SK-N-SH (cell line): ENCODE measurements at regions not wholly inside any gene's neighbourhood (a gene's known extent, or its start where the extent isn't known, plus 50 kb on each side); places are given as distances from the start of the nearest gene placed in this dataset.

Experiments used
- CTCF ChIA-PET: fragments of 300-600, 350-600 bp; formaldehyde crosslinking; extraction: SDS; loops from one replicate; lab custom pipeline; 2021; lab: Yijun Ruan, JAX
- POLR2A ChIA-PET: fragments of 350-600 bp; sonication (Branson Sonifier 250); formaldehyde crosslinking; extraction: SDS; loops from one replicate; lab custom pipeline; 2020; ENCODE audit warnings: antibody characterized with exemption, inconsistent platforms; lab: Yijun Ruan, JAX
- DNase-seq: peaks from one replicate; pipeline ENCODE4 v3.0.0; 2012
- H2AFZ ChIP-seq: fragments of 200-600 bp; sonication (generic); 2 replicates; pipeline ENCODE4 v1.8.1; 2016; ENCODE audit warnings: antibody characterized with exemption, mild to moderate bottlenecking, low read depth
- H3F3A ChIP-seq: fragments of 200-600 bp; sonication (generic); replicated peaks from 2 replicates; pipeline ENCODE3; 2016; ENCODE audit warnings: antibody characterized with exemption, mild to moderate bottlenecking; ENCODE audit not compliant: insufficient read depth
- H3K27ac ChIP-seq, 2 experiments: fragments of 200-500 bp in 1 of 2; fragments of 200-600 bp in 1 of 2; sonication (Bioruptor generic) in 1 of 2; sonication (generic), shearing (Covaris generic) in 1 of 2; 2 replicates each; pipeline versions ENCODE4 v1.5.1 to v1.6.1; 2014 to 2016; ENCODE audit warnings: low read depth in 2 of 2, inconsistent platforms in 1 of 2, low read length in 1 of 2, mild to moderate bottlenecking in 1 of 2, mixed read lengths in 1 of 2
- H3K27me3 ChIP-seq: fragments of 200-600 bp; sonication (generic), shearing (Covaris generic); 2 replicates; pipeline ENCODE4 v1.6.1; 2016; ENCODE audit warnings: mixed run types; ENCODE audit not compliant: insufficient read depth
- H3K36me3 ChIP-seq, 2 experiments: fragments of 200-500 bp in 1 of 2; fragments of 200-600 bp in 1 of 2; sonication (Bioruptor generic) in 1 of 2; sonication (generic) in 1 of 2; replicated peaks in 1 of 2; 2 replicates each; pipeline versions ENCODE3 to v1.5.1; 2014 to 2016; ENCODE audit warnings: low read length in 1 of 2, mild to moderate bottlenecking in 1 of 2; ENCODE audit not compliant: insufficient read depth in 2 of 2, control insufficient read depth in 1 of 2
- H3K4me1 ChIP-seq, 2 experiments: fragments of 200-500 bp in 1 of 2; fragments of 200-600 bp in 1 of 2; sonication (Bioruptor generic) in 1 of 2; sonication (generic), shearing (Covaris generic) in 1 of 2; 2 replicates each; pipeline versions ENCODE4 v1.5.1 to v1.6.1; 2014 to 2016; ENCODE audit warnings: low read depth in 1 of 2, low read length in 1 of 2, mixed run types in 1 of 2; ENCODE audit not compliant: insufficient read depth in 2 of 2, control insufficient read depth in 1 of 2
- H3K4me2 ChIP-seq: fragments of 200-600 bp; sonication (generic), shearing (Covaris generic); 2 replicates; pipeline ENCODE4 v1.6.1; 2017; ENCODE audit warnings: mixed run types
- H3K4me3 ChIP-seq, 2 experiments: fragments of 200-500 bp in 1 of 2; fragments of 200-600 bp in 1 of 2; sonication (Bioruptor generic) in 1 of 2; sonication (generic), shearing (Covaris generic) in 1 of 2; 2 replicates each; pipeline versions ENCODE4 v1.5.1 to v1.8.1; 2014 to 2016; ENCODE audit warnings: low read depth in 2 of 2, inconsistent platforms in 1 of 2, low read length in 1 of 2, mild to moderate bottlenecking in 1 of 2, mixed read lengths in 1 of 2, moderate library complexity in 1 of 2
- H3K79me2 ChIP-seq: fragments of 200-600 bp; sonication (generic); 2 replicates; pipeline ENCODE4 v1.8.1; 2017; ENCODE audit warnings: mild to moderate bottlenecking; ENCODE audit not compliant: insufficient read depth
- H3K9ac ChIP-seq: fragments of 200-600 bp; sonication (generic); 2 replicates; pipeline ENCODE4 v1.6.1; 2017; ENCODE audit warnings: mixed run types
- H3K9me2 ChIP-seq: fragments of 200-600 bp; sonication (generic); 2 replicates; pipeline ENCODE4 v1.6.1; 2017; ENCODE audit warnings: mixed run types
- H3K9me3 ChIP-seq: fragments of 200-600 bp; sonication (generic); 2 replicates; pipeline ENCODE4 v1.6.1; 2017; ENCODE audit warnings: mixed run types, mild to moderate bottlenecking, moderate library complexity
- H4K20me1 ChIP-seq: fragments of 200-600 bp; sonication (generic); 2 replicates; pipeline ENCODE4 v1.6.1; 2017; ENCODE audit warnings: mild to moderate bottlenecking, mixed run types; ENCODE audit not compliant: insufficient read depth
- ELF1 ChIP-seq: IDR thresholded peaks from 2 replicates; pipeline ENCODE4 v1.4.0; 2012
- EP300 ChIP-seq, 2 experiments: IDR thresholded peaks; 2 replicates each; pipeline versions ENCODE4 v1.4.0 to v1.6.1; 2012; ENCODE audit warnings: borderline replicate concordance in 1 of 2, low read depth in 1 of 2, low read length in 1 of 2
- EZH2phosphoT487 ChIP-seq: fragments of 200-600 bp; sonication (generic); IDR thresholded peaks from 2 replicates; pipeline ENCODE4 v1.6.1; 2017; ENCODE audit warnings: low read depth, mixed run types, mild to moderate bottlenecking, antibody characterized with exemption, moderate library complexity, borderline replicate concordance
- GATA2 ChIP-seq: sonication (generic); formaldehyde crosslinking; IDR thresholded peaks from 2 replicates; pipeline ENCODE4 v1.5.0; 2020; ENCODE audit warnings: mild to moderate bottlenecking, missing genetic modification reagents
- JUND ChIP-seq: IDR thresholded peaks from 2 replicates; pipeline ENCODE4 v1.4.0; 2012
- MEF2A ChIP-seq: IDR thresholded peaks from 2 replicates; pipeline ENCODE4 v1.4.0; 2012; ENCODE audit warnings: low read depth, borderline replicate concordance
- MXI1 ChIP-seq: IDR thresholded peaks from 2 replicates; pipeline ENCODE4 v1.6.1; 2012; ENCODE audit warnings: mild to moderate bottlenecking, low read depth, low read length, improper control_type of control experiment
- NRF1 ChIP-seq: IDR thresholded peaks from 2 replicates; pipeline ENCODE4 v1.6.1; 2012; ENCODE audit warnings: low read depth, mild to moderate bottlenecking, low read length
- RAD21 ChIP-seq: IDR thresholded peaks from 2 replicates; pipeline ENCODE4 v1.6.1; 2012; ENCODE audit warnings: mild to moderate bottlenecking, low read length
- SIN3A ChIP-seq: IDR thresholded peaks from 2 replicates; pipeline ENCODE4 v1.6.1; 2012; ENCODE audit warnings: low read depth, mild to moderate bottlenecking, low read length, moderate library complexity, borderline replicate concordance
- TAF1 ChIP-seq: IDR thresholded peaks from 2 replicates; pipeline ENCODE4 v1.6.1; 2012; ENCODE audit warnings: low read depth, mild to moderate bottlenecking, low read length, moderate library complexity, borderline replicate concordance
- WGBS: methylation state at CpG from one replicate; pipeline ENCODE4 v1.1.6; 2017; ENCODE audit warnings: low lambda C conversion rate; 5-methylcytosine and 5-hydroxymethylcytosine counted together
- TF ChIP-seq, protein P1 (sequence below): IDR thresholded peaks from 2 replicates; pipeline ENCODE4 v1.4.0; 2012; ENCODE audit warnings: low read depth, borderline replicate concordance
- TF ChIP-seq, protein P2 (sequence below): fragments of 150-350 bp; IDR thresholded peaks from 2 replicates; pipeline ENCODE4 v1.6.1; 2017; ENCODE audit warnings: antibody characterized with exemption, low read length, low read depth, borderline replicate concordance
- TF ChIP-seq, protein P3 (sequence below): IDR thresholded peaks from 2 replicates; pipeline ENCODE4; 2012

DNA sequence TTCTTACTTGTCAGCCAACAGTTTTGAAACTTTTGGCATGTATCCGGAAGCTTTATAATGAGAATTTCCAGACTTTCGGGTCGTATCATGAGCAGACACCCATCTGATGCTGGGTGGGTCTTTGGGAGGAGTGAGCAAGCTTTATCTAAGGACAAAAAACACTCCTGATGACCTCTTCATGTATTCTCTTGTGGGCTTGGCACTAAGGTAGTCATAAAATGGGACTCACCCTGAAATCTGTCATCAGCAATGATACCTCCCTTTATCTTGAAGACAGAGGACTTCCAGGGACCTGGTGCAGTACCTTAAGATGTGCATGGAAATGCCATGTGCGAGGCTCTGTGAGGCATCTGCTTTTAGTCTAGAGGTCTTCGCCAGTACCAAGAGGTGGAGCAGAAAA lies 346.3 kb upstream of the PPARGC1A start (continued):
- TF ChIP-seq RAD21 (no peak), EP300 (IDR thresholded peaks at IDR 0.05; ENCODE audit: borderline replicate concordance in 1 of 2, low read depth in 1 of 2, low read length in 1 of 2) (no peak), ELF1 (no peak), JUND (no peak), MXI1 (no peak), GATA2 (CRISPR knock-in tag) (no peak)

DNA sequence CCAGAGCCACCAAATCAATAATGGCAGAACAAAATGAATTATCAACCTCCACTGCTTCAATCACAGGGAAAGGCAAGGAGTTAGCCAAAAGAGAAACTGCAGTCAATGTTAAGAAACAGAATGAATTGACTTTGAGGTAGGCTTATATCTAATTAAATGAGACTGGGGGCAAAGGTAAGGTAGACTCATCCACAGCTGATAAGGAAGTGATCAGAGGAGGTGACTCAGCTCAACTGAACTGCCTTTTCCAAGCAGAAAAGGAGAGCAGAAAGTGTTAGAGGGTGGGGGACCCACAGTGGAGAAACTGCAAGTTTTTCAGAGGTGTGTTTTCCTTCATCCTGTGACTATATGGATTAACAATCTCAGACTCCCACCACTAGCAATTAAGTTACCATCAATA lies 345.8 kb upstream of the PPARGC1A start:
- H3K27me3 ChIP-seq = peaks cover 5% of the 10 kb centered on the region; the same call in 1 of the 2 replicates
- H3K9me2 ChIP-seq = no peaks in the 10 kb centered on the region
- no peak overlapping the region for H3K27ac ChIP-seq
- H3K4me2 ChIP-seq = no peak overlapping the region
- no peak overlapping the region for H3K4me3 ChIP-seq
- no peaks in the 10 kb centered on the region for H3K4me1 ChIP-seq
- CTCF ChIA-PET = no interaction called here
- H3K79me2 ChIP-seq = no peaks in the 10 kb centered on the region
- POLR2A ChIA-PET = no interaction called here
- no peaks in the 10 kb centered on the region for H4K20me1 ChIP-seq
- no peaks in the 10 kb centered on the region for H3K9me3 ChIP-seq
- no peak overlapping the region for H2AFZ ChIP-seq
- DNase-seq = no peak
- no peaks in the 10 kb centered on the region for H3K36me3 ChIP-seq
- no peak for TF ChIP-seq MEF2A
- TF ChIP-seq, protein P1, sequence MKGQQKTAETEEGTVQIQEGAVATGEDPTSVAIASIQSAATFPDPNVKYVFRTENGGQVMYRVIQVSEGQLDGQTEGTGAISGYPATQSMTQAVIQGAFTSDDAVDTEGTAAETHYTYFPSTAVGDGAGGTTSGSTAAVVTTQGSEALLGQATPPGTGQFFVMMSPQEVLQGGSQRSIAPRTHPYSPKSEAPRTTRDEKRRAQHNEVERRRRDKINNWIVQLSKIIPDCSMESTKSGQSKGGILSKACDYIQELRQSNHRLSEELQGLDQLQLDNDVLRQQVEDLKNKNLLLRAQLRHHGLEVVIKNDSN = no peak
- no peak for TF ChIP-seq EZH2phosphoT487
- no peak for TF ChIP-seq NRF1
- H3F3A ChIP-seq = no peaks in the 10 kb centered on the region
- H3K9ac ChIP-seq = no peak overlapping the region

DNA sequence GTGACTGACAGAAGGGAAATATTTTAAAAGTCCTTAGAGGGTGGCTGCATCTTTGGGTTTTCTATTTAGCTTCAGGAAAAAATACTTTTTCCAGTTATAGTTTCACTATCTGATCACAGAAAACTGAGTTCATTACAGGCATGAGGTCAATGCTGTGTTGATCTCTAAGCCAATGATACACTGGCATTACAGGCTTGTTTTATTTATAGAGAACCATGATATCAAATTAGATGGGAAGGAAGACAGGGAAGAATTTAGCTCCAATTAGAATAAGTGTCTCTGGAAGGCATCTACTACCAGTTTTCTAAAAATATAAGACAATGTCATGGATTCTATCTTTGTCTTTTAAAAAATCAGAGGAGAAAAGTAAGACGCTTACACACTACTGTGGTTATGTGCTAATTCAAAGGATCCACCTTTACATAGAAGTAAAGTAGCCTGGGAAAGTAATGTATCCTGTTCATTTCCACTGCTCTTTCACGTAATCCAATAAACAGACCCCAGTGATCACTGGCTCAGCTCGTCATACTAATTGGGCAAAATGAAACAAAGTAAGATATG lies 344.5 kb upstream of the PPARGC1A start:
- POLR2A ChIA-PET = no interaction called here
- Histone ChIP-seq H3K4me3 (no peak overlapping the region), H3K36me3 (no peaks in the 10 kb centered on the region), H3K4me1 (no peaks in the 10 kb centered on the region), H3K9me2 (no peaks in the 10 kb centered on the region), H3K79me2 (no peaks in the 10 kb centered on the region), H3K27me3 (peaks cover 5% of the 10 kb centered on the region; the same call in 1 of the 2 replicates), H3K27ac (no peak overlapping the region), H3F3A (no peaks in the 10 kb centered on the region), H3K9ac (no peak overlapping the region), H4K20me1 (no peaks in the 10 kb centered on the region), H3K4me2 (no peak overlapping the region), H2AFZ (no peak overlapping the region), H3K9me3 (no peaks in the 10 kb centered on the region)
- CTCF ChIA-PET = no interaction called here
- TF ChIP-seq TAF1 (no peak), ELF1 (no peak), SIN3A (no peak)
- TF ChIP-seq, protein P2, sequence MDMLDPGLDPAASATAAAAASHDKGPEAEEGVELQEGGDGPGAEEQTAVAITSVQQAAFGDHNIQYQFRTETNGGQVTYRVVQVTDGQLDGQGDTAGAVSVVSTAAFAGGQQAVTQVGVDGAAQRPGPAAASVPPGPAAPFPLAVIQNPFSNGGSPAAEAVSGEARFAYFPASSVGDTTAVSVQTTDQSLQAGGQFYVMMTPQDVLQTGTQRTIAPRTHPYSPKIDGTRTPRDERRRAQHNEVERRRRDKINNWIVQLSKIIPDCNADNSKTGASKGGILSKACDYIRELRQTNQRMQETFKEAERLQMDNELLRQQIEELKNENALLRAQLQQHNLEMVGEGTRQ = no peak
- TF ChIP-seq, protein P3, sequence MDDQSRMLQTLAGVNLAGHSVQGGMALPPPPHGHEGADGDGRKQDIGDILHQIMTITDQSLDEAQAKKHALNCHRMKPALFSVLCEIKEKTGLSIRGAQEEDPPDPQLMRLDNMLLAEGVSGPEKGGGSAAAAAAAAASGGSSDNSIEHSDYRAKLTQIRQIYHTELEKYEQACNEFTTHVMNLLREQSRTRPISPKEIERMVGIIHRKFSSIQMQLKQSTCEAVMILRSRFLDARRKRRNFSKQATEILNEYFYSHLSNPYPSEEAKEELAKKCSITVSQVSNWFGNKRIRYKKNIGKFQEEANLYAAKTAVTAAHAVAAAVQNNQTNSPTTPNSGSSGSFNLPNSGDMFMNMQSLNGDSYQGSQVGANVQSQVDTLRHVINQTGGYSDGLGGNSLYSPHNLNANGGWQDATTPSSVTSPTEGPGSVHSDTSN = no peak
- 5% methylated on average over 3 of the region's 3 CpGs for WGBS
- no peak for DNase-seq
